Fibroblast of skin of left biceps (primary cell): ENCODE measurements at regions not wholly inside any gene's neighbourhood (a gene's known extent, or its start where the extent isn't known, plus 50 kb on each side); places are given as distances from the start of the nearest gene placed in this dataset.
"Not testable (repeated sequence)": the region's sequence is repeated elsewhere in the genome, so short reads cannot be mapped to it uniquely, and the experiment has no call there.

Source experiments
- DNase-seq, 2 experiments: peaks; one replicate each; pipeline ENCODE4 v3.0.0-alpha.2; 2013; ENCODE audit warnings: low read depth in 2 of 2

GRCh38 chr12:124384299-124384894 lies 89.5 kb downstream of the RFLNA start:
- DNase-seq, result no peak

DNA sequence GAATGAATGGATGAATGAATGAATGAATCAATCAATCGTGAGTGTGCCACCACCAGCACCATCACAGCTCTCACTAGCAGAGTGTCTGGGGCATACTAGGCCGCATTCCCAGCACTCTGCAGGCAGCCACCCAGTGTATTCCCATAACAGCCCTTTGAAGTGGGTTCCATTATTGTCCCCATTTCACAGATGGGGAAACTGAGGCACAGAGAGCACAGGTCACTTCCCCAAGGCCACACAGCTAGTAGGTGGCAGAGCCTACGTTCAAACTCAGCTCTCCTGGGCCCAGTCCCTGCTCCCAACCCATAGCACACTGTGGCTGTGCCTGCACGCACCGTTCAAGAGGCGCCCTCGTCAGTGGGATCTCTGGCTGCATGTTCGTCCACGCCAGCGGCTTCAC lies 88.1 kb downstream of the RFLNA start:
- DNase-seq, result no peak

- no peak for DNase-seq
These were observed 86.8 kb downstream of the RFLNA start for GRCh38 chr12:124381456-124382296.

DNA sequence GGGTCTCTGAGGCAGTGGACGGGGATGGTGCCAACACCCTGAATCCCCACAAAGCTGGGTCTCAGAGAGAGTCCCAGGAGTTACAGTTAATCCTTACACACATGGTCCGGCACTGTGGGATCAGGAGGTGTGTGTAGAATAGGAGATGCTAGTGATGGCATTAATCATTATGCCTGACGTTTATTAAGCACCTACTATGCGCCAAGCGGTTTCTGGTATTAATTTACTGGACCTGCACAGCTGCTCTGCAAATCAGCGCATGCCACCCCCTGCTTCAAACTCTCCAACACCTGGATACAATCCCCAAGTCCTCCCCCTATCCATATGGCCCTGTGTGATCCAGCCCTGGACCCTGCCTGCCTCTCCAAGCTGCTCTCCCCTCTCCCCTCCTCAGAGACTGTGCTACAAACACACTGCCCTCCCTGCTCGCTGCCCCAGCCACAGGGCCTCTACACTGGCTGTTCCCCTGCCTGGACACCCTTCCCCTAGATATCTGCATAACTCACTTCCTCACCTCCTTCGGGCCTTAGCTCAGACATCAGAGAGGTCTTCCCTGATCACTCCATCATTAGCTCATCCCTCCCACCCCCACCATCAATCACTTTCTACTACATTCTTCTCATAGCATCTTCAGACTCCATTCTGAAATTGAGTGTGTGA lies 86.0 kb downstream of the RFLNA start:
- DNase-seq, result no peak

DNA sequence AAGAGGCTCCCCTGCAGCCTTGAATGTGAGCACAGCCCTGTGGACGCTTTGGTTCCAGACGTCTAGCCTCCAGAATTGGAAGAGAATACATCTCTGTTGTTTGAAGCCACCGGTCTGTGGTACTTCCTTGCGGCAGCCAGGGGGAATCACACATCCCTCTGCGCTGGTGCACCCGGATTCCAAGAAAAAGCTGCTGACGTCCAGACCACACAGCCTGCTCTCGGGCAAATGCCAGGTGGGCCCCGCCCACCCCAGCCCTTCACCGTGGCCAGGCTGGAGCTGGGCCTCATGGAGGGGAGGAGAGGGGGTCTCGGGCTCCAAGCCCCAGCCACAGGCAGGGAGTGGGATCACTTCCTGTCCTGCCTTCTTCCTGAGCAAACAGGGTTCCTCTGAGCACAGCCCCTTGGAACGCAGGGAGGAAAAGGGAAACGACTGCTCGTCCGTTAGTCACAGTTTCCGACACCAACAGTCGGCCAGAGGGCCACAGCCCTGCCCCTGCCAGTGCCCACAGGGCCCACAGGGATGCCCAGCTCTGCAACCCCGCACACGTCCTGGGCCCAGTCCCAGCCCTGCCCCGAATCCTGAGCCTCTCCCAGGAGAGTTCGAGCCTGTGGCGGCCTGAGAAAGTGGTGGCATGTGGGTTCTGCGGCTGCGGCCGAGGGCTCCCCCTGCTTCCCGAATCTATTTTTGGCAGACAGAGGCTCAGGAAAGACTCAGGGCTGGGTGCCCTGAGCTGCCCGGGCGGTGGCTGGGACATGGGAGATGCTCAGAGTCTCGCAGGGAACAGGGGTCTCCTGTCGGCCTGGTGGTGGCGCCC lies 85.3 kb downstream of the RFLNA start:
- DNase-seq, result peak; percentile 61 to 64

DNA sequence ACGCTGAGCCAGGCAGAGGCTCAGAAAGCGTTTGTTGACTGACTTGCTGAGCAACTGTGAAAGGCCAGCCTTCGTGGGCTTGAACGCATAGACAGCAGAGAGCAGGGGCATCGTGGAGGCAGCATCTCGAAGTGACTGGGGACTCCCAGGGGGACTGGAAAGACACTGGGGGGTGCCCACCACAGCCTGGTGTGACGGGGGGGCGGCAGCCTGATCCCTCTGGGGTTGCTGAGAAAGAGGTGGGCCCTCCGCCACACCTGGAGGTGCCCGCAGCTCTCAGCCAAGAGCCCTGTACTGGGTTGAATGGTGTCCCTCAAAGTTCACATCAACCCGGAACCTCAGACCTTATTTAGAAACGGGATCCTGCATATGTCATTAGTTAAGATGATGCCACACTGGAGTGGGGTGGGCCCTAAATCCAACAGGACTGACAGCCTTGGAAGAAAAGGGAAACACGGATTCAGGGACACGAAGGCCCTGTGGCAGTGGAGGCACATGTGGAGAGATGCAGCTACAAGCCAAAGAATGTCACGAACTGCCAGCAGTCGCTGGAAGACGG lies 84.6 kb downstream of the RFLNA start:
- no peak for DNase-seq

- no peak for DNase-seq
These were observed 84.0 kb downstream of the RFLNA start for GRCh38 chr12:124378926-124379325.

GRCh38 chr12:124377981-124378509 lies 83.2 kb downstream of the RFLNA start:
- DNase-seq, result no peak

- no peak for DNase-seq
These were observed 81.5 kb downstream of the RFLNA start for GRCh38 chr12:124376435-124376834.

DNA sequence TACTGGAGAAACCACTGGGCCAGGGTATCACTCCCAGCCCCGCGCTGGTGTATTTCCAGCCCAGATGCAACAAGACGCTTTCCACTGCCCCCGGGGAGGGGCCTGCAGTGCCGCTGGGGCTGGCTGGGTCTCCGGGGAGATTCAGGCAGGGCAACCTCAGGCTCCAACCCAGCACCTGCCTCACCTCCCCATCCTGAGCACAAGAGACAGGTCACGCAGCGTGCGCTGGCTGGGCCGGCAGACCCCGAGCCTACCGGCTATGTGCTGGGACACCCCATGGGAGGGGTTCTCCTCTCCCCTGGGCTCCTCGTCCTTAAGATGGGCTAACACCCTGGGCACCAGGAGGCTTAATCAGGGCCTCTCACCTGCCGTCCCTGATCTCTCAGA lies 80.9 kb downstream of the RFLNA start:
- no peak for DNase-seq

- DNase-seq, result no peak
These were observed 80.4 kb downstream of the RFLNA start for GRCh38 chr12:124375141-124375788.

DNA sequence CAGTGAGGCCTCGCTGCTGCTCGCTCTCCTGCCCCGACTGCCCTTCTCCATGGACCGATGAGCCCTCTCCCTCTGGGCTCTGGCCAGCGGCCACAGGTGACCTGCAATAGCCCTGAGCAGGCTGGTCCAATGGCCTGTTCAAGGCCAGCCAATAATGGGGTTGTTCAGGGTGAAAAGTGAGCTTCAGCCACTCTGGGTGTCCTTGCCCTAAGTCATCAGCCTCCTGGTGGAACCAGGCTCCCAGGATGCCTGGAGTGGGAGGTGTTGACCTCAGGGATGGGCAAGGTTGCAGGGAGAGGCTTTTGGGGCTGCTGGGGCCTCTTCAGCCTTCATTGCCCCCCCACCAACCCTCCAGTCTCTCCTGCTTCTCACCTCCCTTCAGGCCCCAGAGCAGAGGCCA lies 79.7 kb downstream of the RFLNA start:
- DNase-seq, result no peak

GRCh38 chr12:124374147-124374546 lies 79.3 kb downstream of the RFLNA start:
- DNase-seq, result no peak

GRCh38 chr12:124373701-124374100 lies 78.8 kb downstream of the RFLNA start:
- not testable (repeated sequence) for DNase-seq

- DNase-seq, result no peak
These were observed 77.9 kb downstream of the RFLNA start for GRCh38 chr12:124372831-124373230.

DNA sequence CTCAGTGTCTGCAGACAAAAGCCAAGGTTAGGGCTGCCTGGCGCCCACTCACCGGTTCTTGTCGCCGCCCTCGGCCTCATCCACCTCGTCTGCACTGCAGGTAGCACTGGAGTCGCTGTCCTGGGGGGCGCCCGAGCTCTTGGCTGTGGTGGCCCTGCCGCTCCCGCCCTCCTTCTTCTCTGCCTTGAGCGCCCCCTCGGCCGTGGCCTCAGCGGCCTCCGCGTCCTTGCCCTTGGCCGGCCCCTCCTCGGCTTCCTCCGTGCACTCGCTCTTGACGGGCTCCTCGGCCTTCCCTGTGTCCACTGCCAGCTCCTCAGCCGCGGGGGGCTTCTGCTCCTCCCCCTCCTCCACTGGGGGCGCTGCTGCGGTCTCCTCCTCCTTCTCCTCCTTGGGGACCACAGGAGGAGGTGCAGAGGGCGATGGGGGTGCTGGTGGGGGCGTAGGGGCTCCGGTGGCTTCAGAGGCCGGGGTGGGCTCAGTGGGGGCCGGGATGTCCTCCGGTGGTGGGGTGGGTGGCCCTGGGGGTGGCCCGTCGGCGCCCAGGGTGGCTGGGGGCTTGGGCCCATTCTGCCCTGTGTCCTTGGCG lies 77.2 kb downstream of the RFLNA start:
- no peak for DNase-seq

DNA sequence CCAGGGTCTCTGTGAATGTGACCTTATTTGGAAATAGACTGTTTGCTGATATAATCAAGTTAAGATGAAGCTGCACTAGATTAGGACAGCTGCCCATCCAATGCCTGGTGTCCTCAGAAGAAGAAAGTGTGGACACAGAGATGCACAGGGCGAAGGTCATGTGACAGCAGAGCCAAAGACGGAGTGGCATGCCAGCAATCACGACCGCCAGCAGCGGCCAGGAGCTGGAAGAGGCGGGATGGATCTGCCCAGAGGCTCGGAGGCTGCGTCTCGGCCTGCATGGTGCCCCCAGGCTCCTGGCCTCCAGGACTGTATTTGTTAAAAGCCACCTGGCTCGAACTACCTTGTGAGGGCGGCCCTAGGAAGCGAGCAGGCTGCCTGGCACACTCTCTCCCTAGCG lies 76.5 kb downstream of the RFLNA start:
- no peak for DNase-seq

DNA sequence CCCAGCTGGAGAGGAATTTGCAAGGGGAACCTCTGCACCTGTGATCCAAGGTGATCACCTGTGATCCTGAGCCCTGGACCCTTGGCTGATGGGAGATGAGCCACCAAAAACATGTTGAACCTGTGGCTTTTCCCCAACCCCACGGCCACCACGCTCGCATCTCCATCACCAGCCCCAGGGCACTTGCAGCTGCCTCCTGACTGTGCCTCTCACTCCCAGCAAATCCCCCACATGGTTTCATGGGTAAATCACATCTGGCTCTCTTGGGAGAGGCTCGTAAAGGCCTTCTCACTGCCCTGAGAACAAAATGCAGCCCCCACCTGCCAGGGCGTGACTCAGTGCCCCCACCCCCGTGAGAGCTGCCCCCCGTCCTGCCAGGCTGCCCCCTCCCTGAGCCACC lies 76.0 kb downstream of the RFLNA start:
- DNase-seq, result no peak

DNA sequence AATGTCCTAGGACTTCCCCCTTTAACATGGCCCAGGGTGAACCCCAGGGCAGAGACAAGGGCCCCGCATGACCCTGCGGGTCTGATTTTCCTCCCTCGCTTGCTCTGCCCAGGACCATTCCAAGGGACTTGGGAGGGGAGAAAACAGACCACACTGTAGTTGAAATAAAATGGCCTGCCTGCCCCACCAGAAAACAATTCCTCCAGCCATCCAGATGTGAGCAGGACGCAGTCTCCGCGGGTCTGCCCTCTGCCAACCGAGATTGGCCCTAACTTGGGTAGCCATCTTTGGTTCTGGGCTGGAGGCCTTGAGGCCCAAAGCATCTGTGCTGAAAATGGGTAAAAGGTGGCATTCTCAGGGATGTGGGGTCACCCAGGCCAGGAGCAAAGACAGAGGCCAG lies 75.5 kb downstream of the RFLNA start:
- DNase-seq, result no peak

- DNase-seq, result no peak
These were observed 75.0 kb downstream of the RFLNA start for GRCh38 chr12:124369827-124370378.
